ENCODE measurements at regions not wholly inside any gene's neighbourhood (a gene's known extent, or its start where the extent isn't known, plus 50 kb on each side); places are given as distances from the start of the nearest gene placed in this dataset.
"Not testable (repeated sequence)": the region's sequence is repeated elsewhere in the genome, so short reads cannot be mapped to it uniquely, and the experiment has no call there.

DNA sequence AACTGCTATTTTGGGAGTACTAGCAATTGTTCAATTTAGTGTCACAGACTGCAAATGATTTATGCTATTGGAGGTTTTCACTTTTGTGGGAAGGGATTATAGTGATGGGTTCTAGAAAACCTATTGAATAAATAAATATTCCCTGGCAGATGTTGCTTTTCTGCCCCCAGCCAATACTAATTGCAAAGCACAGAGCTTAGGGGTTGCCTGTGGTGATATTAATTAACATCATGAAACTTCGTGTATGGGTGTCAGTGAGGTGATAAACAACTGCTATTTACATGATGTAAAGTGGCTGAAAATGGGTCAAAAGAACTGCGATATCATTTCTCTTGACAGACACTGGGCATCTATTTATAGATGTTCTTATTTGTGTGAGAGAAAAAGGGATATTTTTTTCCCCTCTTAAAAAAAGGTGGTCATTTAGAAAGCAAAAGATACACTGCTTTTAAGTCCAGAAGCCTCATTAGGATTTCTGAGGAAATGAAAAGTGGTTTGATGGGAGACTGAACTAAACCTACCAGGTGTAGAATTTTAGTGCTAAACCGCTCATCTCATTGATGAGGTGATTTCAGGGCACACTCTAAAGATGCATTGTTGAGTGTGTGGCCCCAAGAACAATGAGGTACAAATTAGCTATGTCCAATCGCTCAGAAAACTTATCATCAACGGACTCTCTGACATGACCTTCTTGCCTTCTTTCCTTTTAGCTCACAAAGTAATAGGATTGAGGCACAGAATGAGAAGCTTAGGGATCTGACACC is 116.7 kb upstream of the CHST9 start:
- Histone ChIP-seq H3K9me3 (no peaks in the 10 kb centered on the region), H3K4me1 (ENCODE audit: control insufficient read depth in 1 of 2, low read depth in 2 of 2) (no peaks in the 10 kb centered on the region), H3K27ac (no peak overlapping the region), H3K27me3 (replicated peaks; ENCODE audit: insufficient read depth) (no peaks in the 10 kb centered on the region), H3K36me3 (no peaks in the 10 kb centered on the region), H3K4me3 (no peak overlapping the region)
- DNase-seq (ENCODE audit: low spot score) (no peak), ATAC-seq (ENCODE audit: insufficient number of reproducible peaks, low FRiP score, low read depth) (no peak)
- TF ChIP-seq, protein P1, sequence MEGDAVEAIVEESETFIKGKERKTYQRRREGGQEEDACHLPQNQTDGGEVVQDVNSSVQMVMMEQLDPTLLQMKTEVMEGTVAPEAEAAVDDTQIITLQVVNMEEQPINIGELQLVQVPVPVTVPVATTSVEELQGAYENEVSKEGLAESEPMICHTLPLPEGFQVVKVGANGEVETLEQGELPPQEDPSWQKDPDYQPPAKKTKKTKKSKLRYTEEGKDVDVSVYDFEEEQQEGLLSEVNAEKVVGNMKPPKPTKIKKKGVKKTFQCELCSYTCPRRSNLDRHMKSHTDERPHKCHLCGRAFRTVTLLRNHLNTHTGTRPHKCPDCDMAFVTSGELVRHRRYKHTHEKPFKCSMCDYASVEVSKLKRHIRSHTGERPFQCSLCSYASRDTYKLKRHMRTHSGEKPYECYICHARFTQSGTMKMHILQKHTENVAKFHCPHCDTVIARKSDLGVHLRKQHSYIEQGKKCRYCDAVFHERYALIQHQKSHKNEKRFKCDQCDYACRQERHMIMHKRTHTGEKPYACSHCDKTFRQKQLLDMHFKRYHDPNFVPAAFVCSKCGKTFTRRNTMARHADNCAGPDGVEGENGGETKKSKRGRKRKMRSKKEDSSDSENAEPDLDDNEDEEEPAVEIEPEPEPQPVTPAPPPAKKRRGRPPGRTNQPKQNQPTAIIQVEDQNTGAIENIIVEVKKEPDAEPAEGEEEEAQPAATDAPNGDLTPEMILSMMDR (IDR thresholded peaks at IDR 0.05) = no peak

DNA sequence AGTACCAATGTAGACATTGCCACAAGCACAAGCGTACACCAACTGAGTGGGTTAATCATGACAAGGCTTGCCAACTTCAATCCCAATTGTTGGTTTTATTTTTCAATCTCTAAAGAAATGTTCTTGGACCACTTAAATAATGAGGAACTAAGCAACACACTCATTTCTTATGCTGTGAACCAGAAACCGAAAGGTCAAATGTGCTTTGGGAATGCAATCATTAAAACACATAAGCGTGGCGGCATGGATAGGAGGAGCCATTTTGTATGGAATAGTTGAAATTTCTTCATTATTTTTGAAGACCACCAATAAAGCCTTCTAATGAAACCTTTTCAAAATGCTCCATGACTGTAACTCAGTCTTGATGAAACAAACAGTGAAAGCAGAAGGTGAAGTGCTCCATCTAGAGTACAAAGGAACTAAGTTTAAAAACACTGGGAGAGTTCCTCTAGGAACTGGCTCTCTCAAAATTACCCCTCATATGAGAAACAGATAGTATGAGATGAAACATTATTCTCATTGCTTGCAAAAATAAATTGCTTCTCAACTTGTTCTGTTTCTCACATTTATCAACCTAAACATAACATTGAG is 113.2 kb upstream of the CHST9 start:
- no peak overlapping the region for H3K27ac ChIP-seq
- ATAC-seq (ENCODE audit: insufficient number of reproducible peaks, low FRiP score, low read depth) = no peak

DNA sequence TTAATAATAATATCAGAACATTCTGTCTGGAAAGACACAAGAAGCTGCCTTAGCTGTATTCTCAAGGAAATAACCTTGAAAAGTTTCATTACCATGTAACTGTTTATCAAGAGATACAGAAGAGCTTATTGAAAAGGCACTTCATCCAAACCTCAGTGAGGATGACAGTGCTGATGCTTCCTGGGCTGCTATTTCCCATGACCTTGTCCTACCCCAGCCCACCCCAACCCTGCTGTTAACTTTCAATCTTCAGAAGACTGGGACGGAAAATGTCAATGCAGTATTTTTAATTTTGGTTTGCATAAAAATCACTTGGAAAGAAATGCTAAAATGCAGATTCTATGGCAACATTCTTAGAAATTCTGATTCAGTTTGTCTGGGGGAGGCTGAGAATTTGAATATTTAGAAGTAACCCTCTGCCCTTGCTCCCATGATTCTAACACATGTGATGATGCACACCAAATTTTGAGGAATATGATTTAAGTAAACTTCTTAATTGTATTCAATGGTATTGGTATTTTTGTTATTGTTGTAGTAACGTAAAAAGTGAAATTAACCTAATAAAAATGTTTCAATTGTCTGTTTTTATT is 101.0 kb upstream of the CHST9 start:
- H3K36me3 ChIP-seq; DNase-seq (ENCODE audit: low spot score); H3K9me3 ChIP-seq; H3K4me3 ChIP-seq; H3K4me1 ChIP-seq (ENCODE audit: control insufficient read depth in 1 of 2, low read depth in 2 of 2); H3K27me3 ChIP-seq (replicated peaks; ENCODE audit: insufficient read depth); ATAC-seq (ENCODE audit: insufficient number of reproducible peaks, low FRiP score, low read depth); H3K27ac ChIP-seq: not testable (repeated sequence)

More for the DNA sequence above, 113.2 kb upstream of the CHST9 start:
- Histone ChIP-seq H3K4me1 (ENCODE audit: control insufficient read depth in 1 of 2, low read depth in 2 of 2) (no peaks in the 10 kb centered on the region), H3K9me3 (no peaks in the 10 kb centered on the region), H3K27me3 (replicated peaks; ENCODE audit: insufficient read depth) (no peaks in the 10 kb centered on the region), H3K4me3 (no peak overlapping the region), H3K36me3 (no peaks in the 10 kb centered on the region)
- DNase-seq (ENCODE audit: low spot score) = no peak
- TF ChIP-seq, protein P1 (IDR thresholded peaks at IDR 0.05) = no peak

DNA sequence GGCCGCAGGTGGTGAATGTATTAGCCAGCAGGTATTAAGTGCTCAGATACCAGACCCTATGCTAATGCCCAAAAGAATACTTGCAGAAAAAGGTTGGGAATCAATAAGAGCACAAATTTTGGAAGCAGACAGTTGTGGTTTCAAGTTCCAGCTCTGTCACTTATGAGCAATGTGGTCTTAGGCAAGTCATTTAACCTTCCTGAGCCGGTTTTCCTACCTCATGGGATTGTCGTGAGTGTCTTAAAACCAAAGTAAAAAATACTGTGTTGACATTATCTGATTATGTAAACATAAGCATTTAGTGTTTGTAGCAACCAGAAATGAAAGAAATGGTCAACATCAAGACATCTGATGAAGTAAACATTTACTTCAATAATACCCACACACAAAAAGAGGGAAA is 93.0 kb upstream of the CHST9 start:
- H3K4me3 ChIP-seq = no peak overlapping the region
- DNase-seq (ENCODE audit: low spot score) = no peak
- H3K4me1 ChIP-seq (ENCODE audit: control insufficient read depth in 1 of 2, low read depth in 2 of 2) = no peaks in the 10 kb centered on the region
- no peak overlapping the region for H3K27ac ChIP-seq
- TF ChIP-seq, protein P1 (IDR thresholded peaks at IDR 0.05) = no peak
- H3K27me3 ChIP-seq (replicated peaks; ENCODE audit: insufficient read depth) = no peaks in the 10 kb centered on the region
- H3K36me3 ChIP-seq = no peaks in the 10 kb centered on the region
- no peak for ATAC-seq (ENCODE audit: insufficient number of reproducible peaks, low FRiP score, low read depth)
- H3K9me3 ChIP-seq = no peaks in the 10 kb centered on the region

DNA sequence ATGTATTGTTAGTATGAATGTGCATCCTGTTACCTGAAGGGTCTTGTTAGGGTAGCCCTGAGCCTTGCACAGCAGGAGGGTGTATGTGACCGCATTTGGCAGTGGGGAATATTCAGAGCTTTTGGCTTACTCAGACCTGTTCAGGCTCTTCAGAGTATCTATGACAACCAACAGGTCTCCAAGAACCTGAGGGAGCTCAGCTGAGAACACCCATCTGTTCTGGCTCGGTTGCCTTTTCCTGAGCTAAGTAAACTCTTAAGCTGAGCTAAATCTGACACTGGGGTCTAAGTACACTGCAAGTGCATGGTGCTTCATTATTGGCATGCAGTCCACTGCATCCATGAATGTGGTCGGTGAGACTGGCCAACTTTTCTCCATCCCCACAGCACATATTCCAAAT is 92.4 kb upstream of the CHST9 start:
- Histone ChIP-seq H3K9me3 (no peaks in the 10 kb centered on the region), H3K4me3 (no peak overlapping the region), H3K36me3 (no peaks in the 10 kb centered on the region), H3K27me3 (replicated peaks; ENCODE audit: insufficient read depth) (no peaks in the 10 kb centered on the region), H3K4me1 (ENCODE audit: control insufficient read depth in 1 of 2, low read depth in 2 of 2) (no peaks in the 10 kb centered on the region), H3K27ac (no peak overlapping the region)
- no peak for DNase-seq (ENCODE audit: low spot score)
- TF ChIP-seq, protein P1 (IDR thresholded peaks at IDR 0.05) = no peak
- no peak for ATAC-seq (ENCODE audit: insufficient number of reproducible peaks, low FRiP score, low read depth)
